ENCODE measurements at regions not wholly inside any gene's neighbourhood (a gene's known extent, or its start where the extent isn't known, plus 50 kb on each side); places are given as distances from the start of the nearest gene placed in this dataset.

DNA sequence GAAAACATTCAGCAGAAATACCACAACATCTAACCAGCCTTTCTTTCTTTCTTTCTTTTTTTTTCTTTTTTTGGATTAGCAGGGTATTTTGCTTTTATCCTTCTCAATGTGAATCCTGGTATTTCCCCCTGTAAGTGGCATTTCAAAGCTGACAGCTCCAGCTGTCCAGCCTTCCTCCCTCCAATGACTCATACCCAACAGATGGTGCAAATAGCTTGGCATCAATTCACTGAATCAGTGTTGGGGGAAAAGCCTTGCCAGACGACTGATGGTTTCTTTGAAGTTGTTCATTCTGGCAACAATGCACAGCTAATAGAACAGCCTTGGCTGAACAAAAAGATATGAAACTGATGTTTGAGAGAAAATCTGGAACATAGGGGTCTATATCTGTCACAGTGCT, 316.8 kb upstream of the STEAP1 start:
- TF ChIP-seq, protein P1, sequence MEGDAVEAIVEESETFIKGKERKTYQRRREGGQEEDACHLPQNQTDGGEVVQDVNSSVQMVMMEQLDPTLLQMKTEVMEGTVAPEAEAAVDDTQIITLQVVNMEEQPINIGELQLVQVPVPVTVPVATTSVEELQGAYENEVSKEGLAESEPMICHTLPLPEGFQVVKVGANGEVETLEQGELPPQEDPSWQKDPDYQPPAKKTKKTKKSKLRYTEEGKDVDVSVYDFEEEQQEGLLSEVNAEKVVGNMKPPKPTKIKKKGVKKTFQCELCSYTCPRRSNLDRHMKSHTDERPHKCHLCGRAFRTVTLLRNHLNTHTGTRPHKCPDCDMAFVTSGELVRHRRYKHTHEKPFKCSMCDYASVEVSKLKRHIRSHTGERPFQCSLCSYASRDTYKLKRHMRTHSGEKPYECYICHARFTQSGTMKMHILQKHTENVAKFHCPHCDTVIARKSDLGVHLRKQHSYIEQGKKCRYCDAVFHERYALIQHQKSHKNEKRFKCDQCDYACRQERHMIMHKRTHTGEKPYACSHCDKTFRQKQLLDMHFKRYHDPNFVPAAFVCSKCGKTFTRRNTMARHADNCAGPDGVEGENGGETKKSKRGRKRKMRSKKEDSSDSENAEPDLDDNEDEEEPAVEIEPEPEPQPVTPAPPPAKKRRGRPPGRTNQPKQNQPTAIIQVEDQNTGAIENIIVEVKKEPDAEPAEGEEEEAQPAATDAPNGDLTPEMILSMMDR (IDR thresholded peaks at IDR 0.05; ENCODE audit: low read depth, low read length, poor library complexity, severe bottlenecking) = no peak
- TF ChIP-seq EZH2phosphoT487 (IDR thresholded peaks at IDR 0.05; ENCODE audit: borderline replicate concordance, low read length) = no peak
